HepG2 (cell line): ENCODE measurements at regions not wholly inside any gene's neighbourhood (a gene's known extent, or its start where the extent isn't known, plus 50 kb on each side); places are given as distances from the start of the nearest gene placed in this dataset.
"Not testable (repeated sequence)": the region's sequence is repeated elsewhere in the genome, so short reads cannot be mapped to it uniquely, and the experiment has no call there.

Experiments
- ATAC-seq: fragments of 200-7000 bp; cut with Tn5 transposase; 3 replicates; pipeline ENCODE4 v1.9.1; 2020; ENCODE audit warnings: mild to moderate bottlenecking, moderate library complexity
- BruUV-seq: library from RNA; stranded (reverse); fragments of 400-500 nt; replicated peaks from 2 replicates; lab custom pipeline; 2021; lab: Mats Ljungman, UMichigan
- CTCF ChIA-PET: fragments of 300-600 bp; formaldehyde crosslinking; extraction: SDS; loops from one replicate; lab custom pipeline; 2021; ENCODE audit warnings: low total read pairs, inconsistent platforms, low intra/inter-chr PET ratio; lab: Yijun Ruan, JAX
- POLR2A ChIA-PET: fragments of 350-600 bp; sonication (Branson Sonifier 250); formaldehyde crosslinking; loops from one replicate; lab custom pipeline; 2020; ENCODE audit warnings: antibody characterized with exemption, inconsistent platforms; lab: Yijun Ruan, JAX
- DNase-seq: peaks from one replicate; pipeline ENCODE4 v3.0.0-alpha.2; 2015; ENCODE audit warnings: low spot score
- FAIRE-seq: peaks from 3 replicates; lab custom pipeline; 2011; peaks lifted over from hg19 to GRCh38; lab: Jason Lieb, UNC
- H2AFZ ChIP-seq: one replicate; pipeline ENCODE4 v1.6.1; 2011; ENCODE audit warnings: low read length, inconsistent platforms
- H3K27ac ChIP-seq: fragments of 300-600 bp; 3 replicates; pipeline ENCODE4 v1.8.0; 2011; ENCODE audit warnings: mixed run types, mild to moderate bottlenecking, mixed read lengths, low read length, inconsistent platforms; ENCODE audit not compliant: insufficient read depth; ENCODE audit errors: extremely low read length
- H3K27me3 ChIP-seq, 2 experiments: fragments of 200-600 bp in 1 of 2; 2 replicates in 1 of 2; 3 replicates in 1 of 2; pipeline versions ENCODE4 v1.6.0 to v1.8.0; 2011; ENCODE audit warnings: low read length in 2 of 2, mild to moderate bottlenecking in 2 of 2, moderate library complexity in 2 of 2, inconsistent platforms in 1 of 2; ENCODE audit not compliant: insufficient read depth in 2 of 2, control insufficient read depth in 1 of 2
- H3K36me3 ChIP-seq, 2 experiments: fragments of 200-600 bp in 1 of 2; replicated peaks in 1 of 2; 2 replicates in 1 of 2; 3 replicates in 1 of 2; pipeline versions ENCODE4 v1.5.1 to v1.8.0; 2011; ENCODE audit warnings: low read length in 2 of 2, inconsistent platforms in 1 of 2; ENCODE audit not compliant: insufficient read depth in 2 of 2, control insufficient read depth in 1 of 2
- H3K4me1 ChIP-seq: 2 replicates; pipeline ENCODE4 v1.5.1; 2012; ENCODE audit warnings: low read length, inconsistent platforms; ENCODE audit not compliant: insufficient read depth
- H3K4me2 ChIP-seq: 2 replicates; pipeline ENCODE4 v1.6.0; 2011; ENCODE audit warnings: low read depth, low read length, inconsistent platforms
- H3K4me3 ChIP-seq, 3 experiments: fragments of 200-600 bp in 1 of 3; sonication (generic), shearing (Covaris generic) in 1 of 3; replicated peaks in 1 of 3; 2 replicates each; pipeline ENCODE4 v1.5.1; 2011 to 2016; ENCODE audit warnings: low read length in 3 of 3, inconsistent platforms in 2 of 3, low read depth in 2 of 3, mild to moderate bottlenecking in 2 of 3, control low read depth in 1 of 3, mixed read lengths in 1 of 3; ENCODE audit not compliant: insufficient read depth in 1 of 3
- H3K79me2 ChIP-seq: one replicate; pipeline ENCODE4 v1.6.1; 2011; ENCODE audit warnings: low read length, inconsistent platforms; ENCODE audit not compliant: insufficient read depth
- H3K9ac ChIP-seq: 2 replicates; pipeline ENCODE4 v1.6.0; 2011; ENCODE audit warnings: mild to moderate bottlenecking, low read depth, low read length, inconsistent platforms; ENCODE audit not compliant: insufficient read depth
- H3K9me3 ChIP-seq: 2 replicates; pipeline ENCODE4 v1.5.1; 2012; ENCODE audit warnings: mild to moderate bottlenecking, low read length
- H4K20me1 ChIP-seq: 2 replicates; pipeline ENCODE4 v1.6.0; 2011; ENCODE audit warnings: inconsistent platforms, mild to moderate bottlenecking, low read length, moderate library complexity; ENCODE audit not compliant: insufficient read depth
- FOXC1 ChIP-seq: sonication (generic); formaldehyde crosslinking; IDR thresholded peaks from 2 replicates; pipeline ENCODE4 v1.8.0; 2022; ENCODE audit warnings: mild to moderate bottlenecking, missing genetic modification reagents, borderline replicate concordance
- KLF12 ChIP-seq: sonication (generic); formaldehyde crosslinking; IDR thresholded peaks from 2 replicates; pipeline ENCODE4 v1.4.0; 2020; ENCODE audit warnings: missing genetic modification reagents, borderline replicate concordance
- PPARG ChIP-seq: conservative IDR thresholded peaks from 2 replicates; pipeline ENCODE4 v1.6.1; 2016; ENCODE audit warnings: missing biosample characterization, missing genetic modification reagents
- RFX5 ChIP-seq: IDR thresholded peaks from 2 replicates; pipeline ENCODE4 v1.6.1; 2011; ENCODE audit warnings: low read depth, low read length, improper control_type of control experiment
- ZNF562 ChIP-seq: sonication (generic); formaldehyde crosslinking; IDR thresholded peaks from 2 replicates; pipeline ENCODE4 v1.8.0; 2022; ENCODE audit warnings: missing genetic modification reagents, borderline replicate concordance
- WGBS: methylation state at CpG from one replicate; pipeline ENCODE4 v1.1.6; 2017; ENCODE audit warnings: low lambda C conversion rate; 5-methylcytosine and 5-hydroxymethylcytosine counted together
- in situ Hi-C: cut with HindIII; loops from 2 replicates; pipeline ENCODE4 v1.10.0; 2017; ENCODE audit warnings: low pct_unique_long_range_greater_than_20kb; ENCODE audit not compliant: extremely low pct_ligation_motif_present
- intact Hi-C: fragments of 100-400 bp; cut with micrococcal nuclease; formaldehyde crosslinking; loops from one replicate; pipeline ENCODE4 v1.10.0; 2022; ENCODE audit not compliant: unreplicated experiment
- TF ChIP-seq, protein P1 (sequence below): sonication (generic); formaldehyde crosslinking; IDR thresholded peaks from 2 replicates; pipeline ENCODE4 v1.8.1; 2023; ENCODE audit warnings: missing genetic modification reagents, mild to moderate bottlenecking, borderline replicate concordance
- TF ChIP-seq, protein P2 (sequence below): IDR thresholded peaks from 2 replicates; pipeline ENCODE4 v1.6.1; 2018; ENCODE audit warnings: missing genetic modification reagents
- TF ChIP-seq, protein P3 (sequence below): sonication (generic); formaldehyde crosslinking; IDR thresholded peaks from 2 replicates; pipeline ENCODE4 v1.5.0; 2020; ENCODE audit warnings: mild to moderate bottlenecking, missing genetic modification reagents
- TF ChIP-seq, protein P4 (sequence below): sonication (generic); formaldehyde crosslinking; IDR thresholded peaks from 2 replicates; pipeline ENCODE4 v1.5.0; 2020; ENCODE audit warnings: missing genetic modification reagents, mild to moderate bottlenecking, borderline replicate concordance

DNA sequence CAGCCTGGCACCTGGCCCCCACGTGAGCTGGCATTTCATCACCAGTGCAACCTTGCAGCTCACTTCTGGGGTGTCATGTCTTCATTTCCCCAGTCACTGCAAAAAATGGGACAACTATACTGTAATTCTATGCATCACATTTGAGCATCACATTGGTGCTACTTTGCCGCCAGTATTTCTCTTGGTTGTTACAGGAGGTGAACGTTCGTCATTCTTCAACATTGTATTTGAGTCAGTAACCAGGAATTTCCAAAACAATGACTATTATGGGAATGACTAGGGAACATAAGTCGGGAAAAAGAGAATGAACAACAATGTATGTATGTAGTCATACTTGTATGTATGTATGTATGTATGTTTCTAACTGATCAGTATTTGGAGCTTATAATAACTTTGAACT, 1278.0 kb downstream of the EFNA5 start:
- FAIRE-seq = no peak
- H3K27ac ChIP-seq = no peak overlapping the region
- no peaks in the 10 kb centered on the region for H4K20me1 ChIP-seq
- no peak for TF ChIP-seq PPARG
- no peak for TF ChIP-seq ZNF562 (CRISPR knock-in tag)
- TF ChIP-seq, protein P1, sequence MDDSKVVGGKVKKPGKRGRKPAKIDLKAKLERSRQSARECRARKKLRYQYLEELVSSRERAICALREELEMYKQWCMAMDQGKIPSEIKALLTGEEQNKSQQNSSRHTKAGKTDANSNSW (CRISPR knock-in tag) = no peak
- TF ChIP-seq, protein P2, sequence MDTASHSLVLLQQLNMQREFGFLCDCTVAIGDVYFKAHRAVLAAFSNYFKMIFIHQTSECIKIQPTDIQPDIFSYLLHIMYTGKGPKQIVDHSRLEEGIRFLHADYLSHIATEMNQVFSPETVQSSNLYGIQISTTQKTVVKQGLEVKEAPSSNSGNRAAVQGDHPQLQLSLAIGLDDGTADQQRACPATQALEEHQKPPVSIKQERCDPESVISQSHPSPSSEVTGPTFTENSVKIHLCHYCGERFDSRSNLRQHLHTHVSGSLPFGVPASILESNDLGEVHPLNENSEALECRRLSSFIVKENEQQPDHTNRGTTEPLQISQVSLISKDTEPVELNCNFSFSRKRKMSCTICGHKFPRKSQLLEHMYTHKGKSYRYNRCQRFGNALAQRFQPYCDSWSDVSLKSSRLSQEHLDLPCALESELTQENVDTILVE (CRISPR knock-in tag) = no peak
- TF ChIP-seq, protein P3, sequence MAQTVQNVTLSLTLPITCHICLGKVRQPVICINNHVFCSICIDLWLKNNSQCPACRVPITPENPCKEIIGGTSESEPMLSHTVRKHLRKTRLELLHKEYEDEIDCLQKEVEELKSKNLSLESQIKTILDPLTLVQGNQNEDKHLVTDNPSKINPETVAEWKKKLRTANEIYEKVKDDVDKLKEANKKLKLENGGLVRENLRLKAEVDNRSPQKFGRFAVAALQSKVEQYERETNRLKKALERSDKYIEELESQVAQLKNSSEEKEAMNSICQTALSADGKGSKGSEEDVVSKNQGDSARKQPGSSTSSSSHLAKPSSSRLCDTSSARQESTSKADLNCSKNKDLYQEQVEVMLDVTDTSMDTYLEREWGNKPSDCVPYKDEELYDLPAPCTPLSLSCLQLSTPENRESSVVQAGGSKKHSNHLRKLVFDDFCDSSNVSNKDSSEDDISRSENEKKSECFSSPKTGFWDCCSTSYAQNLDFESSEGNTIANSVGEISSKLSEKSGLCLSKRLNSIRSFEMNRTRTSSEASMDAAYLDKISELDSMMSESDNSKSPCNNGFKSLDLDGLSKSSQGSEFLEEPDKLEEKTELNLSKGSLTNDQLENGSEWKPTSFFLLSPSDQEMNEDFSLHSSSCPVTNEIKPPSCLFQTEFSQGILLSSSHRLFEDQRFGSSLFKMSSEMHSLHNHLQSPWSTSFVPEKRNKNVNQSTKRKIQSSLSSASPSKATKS (CRISPR knock-in tag) = no peak
- TF ChIP-seq, protein P4, sequence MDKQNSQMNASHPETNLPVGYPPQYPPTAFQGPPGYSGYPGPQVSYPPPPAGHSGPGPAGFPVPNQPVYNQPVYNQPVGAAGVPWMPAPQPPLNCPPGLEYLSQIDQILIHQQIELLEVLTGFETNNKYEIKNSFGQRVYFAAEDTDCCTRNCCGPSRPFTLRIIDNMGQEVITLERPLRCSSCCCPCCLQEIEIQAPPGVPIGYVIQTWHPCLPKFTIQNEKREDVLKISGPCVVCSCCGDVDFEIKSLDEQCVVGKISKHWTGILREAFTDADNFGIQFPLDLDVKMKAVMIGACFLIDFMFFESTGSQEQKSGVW = no peak
- no peak for TF ChIP-seq RFX5
- no peak for TF ChIP-seq FOXC1
- no peak for TF ChIP-seq KLF12 (CRISPR knock-in tag)
- no peak for ATAC-seq
- H3K79me2 ChIP-seq = no peaks in the 10 kb centered on the region
- H3K9me3 ChIP-seq = no peaks in the 10 kb centered on the region
- ChIA-PET CTCF (no interaction called here), POLR2A (no interaction called here)
- H3K9ac ChIP-seq = no peak overlapping the region
- H3K36me3 ChIP-seq = no peaks in the 10 kb centered on the region
- H2AFZ ChIP-seq = no peak overlapping the region
- intact Hi-C loops = no loop called here
- 2% methylated on average over 4 of the region's 5 CpGs for WGBS
- no peak for DNase-seq
- in situ Hi-C loops = no loop called here
- no peaks in the 10 kb centered on the region for H3K4me1 ChIP-seq
- H3K4me3 ChIP-seq = no peak overlapping the region
- H3K27me3 ChIP-seq = no peaks in the 10 kb centered on the region
- no peak overlapping the region for H3K4me2 ChIP-seq
- BruUV-seq = no TSS peak

DNA sequence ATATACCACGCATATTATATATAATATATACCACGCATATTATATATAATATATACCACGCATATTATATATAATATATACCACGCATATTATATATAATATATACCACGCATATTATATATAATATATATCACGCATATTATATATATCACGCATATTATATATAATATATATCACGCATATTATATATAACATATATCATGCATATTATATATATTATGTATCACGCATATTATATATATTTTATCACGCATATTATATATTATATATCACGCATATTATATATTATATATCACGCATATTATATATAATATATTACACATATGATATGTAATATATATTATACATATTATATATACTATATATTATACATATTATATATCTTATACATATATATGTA, 1283.0 kb downstream of the EFNA5 start:
- H4K20me1 ChIP-seq, in situ Hi-C loops, H3K27me3 ChIP-seq, H3K79me2 ChIP-seq, FAIRE-seq, H3K4me2 ChIP-seq, H2AFZ ChIP-seq, H3K4me3 ChIP-seq, H3K9ac ChIP-seq, H3K4me1 ChIP-seq, DNase-seq, intact Hi-C loops, H3K9me3 ChIP-seq, H3K27ac ChIP-seq, BruUV-seq, POLR2A ChIA-PET, ATAC-seq, H3K36me3 ChIP-seq, CTCF ChIA-PET: not testable (repeated sequence)
- 85% methylated on average over 12 of the region's 12 CpGs for WGBS
